ENCODE measurements at regions not wholly inside any gene's neighbourhood (a gene's known extent, or its start where the extent isn't known, plus 50 kb on each side); places are given as distances from the start of the nearest gene placed in this dataset.
"Not testable (repeated sequence)": the region's sequence is repeated elsewhere in the genome, so short reads cannot be mapped to it uniquely, and the experiment has no call there.

DNA sequence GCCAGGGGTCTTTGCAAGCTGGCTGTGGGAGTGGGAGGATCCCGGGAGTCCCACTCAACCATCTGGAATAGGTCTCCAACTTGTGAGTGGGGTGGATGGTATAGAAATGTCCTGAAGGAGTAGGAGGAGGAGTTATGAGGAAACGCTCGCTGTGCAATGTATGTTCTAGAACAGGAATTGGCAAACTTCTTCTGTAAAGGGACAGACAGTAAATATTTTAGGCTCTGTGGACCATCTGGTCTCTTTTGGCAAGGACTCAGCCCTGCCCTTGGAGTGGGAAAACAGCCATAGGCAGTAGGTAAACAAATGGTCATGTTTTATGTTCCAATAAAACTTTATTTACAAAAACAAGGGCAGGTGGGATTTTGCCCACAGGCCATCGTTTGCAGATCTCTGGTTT lies 149.2 kb downstream of the NPIPB5 start:
- DNase-seq: peak in 1 of 2 donors; percentile 17

- no peak for DNase-seq
Observed at GRCh38 chr16:22660441-22661160, 149.9 kb downstream of the NPIPB5 start.

GRCh38 chr16:22661161-22661647 lies 150.5 kb downstream of the NPIPB5 start:
- no peak for DNase-seq

DNA sequence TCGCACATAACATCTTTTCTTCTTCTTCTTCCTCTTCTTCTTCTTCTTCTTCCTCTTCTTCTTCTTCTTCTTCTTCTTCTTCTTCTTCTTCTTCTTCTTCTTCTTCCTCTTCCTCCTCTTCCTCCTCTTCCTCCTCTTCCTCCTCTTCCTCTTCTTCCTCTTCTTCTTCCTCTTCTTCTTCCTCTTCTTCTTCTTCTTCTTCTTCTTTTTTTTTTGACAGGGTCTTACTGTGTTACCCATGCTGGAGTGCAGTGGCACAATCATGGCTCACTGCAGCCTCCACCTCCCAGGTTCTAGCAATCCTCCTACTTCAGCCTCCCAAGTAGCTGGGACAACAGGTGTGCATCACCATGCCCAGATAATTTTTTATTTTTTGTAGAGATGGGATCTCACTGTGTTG lies 151.0 kb upstream of the HS3ST2 start:
- DNase-seq: not testable (repeated sequence)

GRCh38 chr16:22663389-22664064 lies 150.4 kb upstream of the HS3ST2 start:
- DNase-seq: no peak

DNA sequence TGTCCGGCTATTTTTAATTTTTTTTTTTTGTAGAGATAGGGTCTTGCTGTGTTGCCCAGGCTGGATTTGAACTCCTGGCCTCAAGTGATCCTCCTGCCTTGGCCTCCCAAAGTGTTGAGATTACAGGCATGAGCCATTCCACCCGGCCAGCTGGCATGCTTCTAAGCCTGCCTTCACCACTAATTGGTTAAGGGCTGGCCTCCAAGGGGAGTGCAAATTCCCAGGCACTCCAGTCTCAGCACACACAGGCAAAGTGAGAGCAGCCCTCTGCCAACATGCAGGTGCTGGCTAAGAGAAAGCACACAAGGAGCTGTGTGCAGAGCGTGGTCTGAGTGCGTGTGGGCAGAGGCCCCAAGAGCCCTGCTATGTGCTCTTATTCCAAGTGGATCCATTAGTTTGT lies 149.8 kb upstream of the HS3ST2 start:
- DNase-seq: no peak

DNA sequence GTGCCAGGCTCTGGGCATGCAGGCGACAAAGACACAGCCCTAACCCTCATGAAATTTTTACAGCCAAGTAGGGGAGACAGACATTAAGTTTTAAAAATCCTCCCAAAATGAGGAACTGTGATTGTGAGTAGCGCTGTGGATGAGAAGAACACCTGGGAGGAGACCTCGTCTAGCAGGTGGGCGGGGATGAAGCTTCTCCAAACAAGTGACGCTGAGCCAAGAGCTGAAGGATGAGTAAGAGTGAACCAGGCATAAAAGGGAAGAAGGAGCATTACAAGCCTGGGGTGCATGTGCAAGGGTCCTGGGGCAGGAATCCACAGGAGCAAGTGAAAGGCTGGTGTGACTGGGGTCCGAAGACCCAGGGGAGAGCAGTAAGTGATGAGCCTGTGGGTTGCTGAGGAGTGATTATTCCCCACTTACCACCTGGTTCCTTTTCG lies 149.4 kb upstream of the HS3ST2 start:
- DNase-seq: no peak

DNA sequence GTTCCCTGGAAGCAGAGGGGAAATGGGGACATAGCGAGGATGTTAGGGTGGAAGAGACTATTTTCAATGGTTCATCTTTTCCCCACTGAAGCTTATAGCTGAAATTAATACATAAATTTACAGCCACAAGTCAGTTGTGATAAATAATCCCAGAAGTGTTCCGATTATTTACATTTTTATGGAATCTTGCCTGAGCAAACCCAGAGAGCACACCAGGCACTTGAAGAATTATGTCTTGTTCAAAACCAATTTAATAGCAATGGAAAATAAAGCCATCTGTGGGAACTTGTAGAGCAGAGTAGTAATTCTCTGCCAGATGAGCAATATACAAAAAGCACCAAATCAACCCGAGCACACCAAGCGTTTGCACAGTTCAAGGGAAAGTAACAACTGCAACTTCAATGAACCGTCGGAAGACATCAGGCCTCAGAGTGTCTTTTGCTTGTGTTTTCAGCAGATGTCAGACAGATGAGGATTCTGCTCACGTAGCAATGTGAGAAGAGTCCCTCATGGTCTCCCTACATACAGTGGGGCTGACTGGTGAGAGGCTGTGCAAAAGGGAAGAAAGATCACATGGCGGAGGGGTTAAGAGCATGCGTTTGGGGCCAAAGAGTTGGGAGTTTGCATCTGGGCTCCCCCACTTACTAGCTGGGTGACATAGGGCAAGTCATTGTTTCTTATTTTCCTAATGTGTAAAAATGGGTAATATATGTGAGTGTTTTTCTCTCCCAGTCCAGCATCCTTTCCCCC lies 148.7 kb upstream of the HS3ST2 start:
- no peak for DNase-seq

DNA sequence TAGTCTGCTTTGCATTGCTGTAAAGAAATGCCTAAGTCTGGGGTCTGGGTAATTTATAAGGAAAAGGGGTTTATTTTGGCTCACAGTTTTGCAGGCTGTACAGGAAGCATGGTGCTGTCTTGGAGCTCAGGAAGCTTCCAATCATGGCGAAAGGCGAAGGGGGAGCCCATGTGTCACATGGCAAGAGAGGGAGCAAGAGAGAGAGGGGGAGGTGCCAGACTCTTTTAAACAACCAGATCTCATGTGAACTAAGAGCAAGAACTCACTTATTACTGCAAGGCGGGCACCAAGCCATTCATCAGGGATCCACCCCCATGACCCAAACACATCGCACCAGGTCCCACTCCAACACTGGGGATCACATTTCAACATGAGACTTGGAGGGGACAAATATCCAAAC lies 148.2 kb upstream of the HS3ST2 start:
- DNase-seq: no peak

DNA sequence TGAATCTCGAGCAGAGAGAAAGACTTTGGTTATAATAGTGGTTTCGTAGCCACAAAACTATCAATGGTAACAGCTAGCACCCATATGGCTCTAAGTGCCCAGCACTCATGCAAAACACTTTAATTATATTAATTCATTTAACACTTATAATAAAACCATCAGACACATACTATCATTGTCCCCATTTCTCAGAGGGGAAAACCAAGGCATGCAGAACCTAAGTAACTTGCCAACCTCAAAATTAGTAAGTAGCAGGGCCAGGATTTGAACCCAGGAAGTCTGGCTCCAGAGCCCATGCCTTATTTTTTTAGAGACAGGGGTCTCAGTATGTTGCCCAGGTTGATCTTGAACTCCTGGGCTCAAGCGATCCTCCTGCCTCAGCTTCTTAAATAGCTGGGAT lies 145.6 kb upstream of the HS3ST2 start:
- no peak for DNase-seq

DNA sequence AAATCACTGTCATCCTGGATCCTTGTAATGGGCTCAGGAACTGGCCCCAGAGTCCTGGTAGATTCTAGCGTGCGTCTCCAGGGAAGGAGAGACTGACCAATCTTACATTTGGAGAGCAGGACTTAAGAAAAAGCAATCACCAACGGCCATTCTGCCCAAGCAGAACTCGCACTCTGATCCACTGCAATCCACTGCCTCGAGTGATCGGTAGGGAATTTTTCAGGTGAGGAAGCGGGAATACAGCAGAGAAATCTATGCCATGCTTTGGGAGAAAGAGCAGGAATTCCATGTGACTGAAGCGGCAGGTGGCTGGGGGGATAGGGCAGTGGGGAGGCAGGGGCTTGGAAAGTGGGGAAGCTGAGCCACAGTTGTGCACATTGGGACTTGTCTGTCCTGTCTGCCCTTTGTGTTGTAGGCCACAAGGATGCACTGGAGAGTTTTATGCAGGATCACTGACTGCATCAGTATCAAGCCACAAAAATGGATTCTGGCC lies 143.9 kb upstream of the HS3ST2 start:
- DNase-seq: no peak

DNA sequence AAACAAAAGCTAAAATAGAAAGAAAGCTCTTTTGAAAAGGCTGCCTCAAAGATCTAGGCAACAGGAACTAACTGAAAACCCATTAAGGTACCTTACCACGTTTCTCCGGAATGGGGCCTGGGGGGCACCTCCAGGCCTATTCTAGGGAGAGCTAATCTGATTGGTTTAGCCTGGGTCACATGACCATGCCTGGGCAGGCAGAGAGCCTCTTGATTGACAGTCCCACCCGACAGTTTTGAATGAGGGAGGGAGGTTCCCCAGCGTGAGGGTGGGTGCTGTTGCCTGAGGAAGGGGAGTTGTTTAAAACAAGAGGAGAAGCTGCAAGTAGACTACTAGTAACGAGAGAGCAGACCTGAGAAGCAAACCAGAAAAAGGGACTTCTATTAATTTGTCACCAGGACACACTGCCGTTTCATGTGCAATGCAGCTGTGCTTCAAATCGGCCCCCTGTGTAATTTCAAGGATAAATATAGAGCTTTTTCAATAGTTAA lies 143.4 kb upstream of the HS3ST2 start:
- peak in 1 of 2 donors; percentile 15 for DNase-seq

- DNase-seq: no peak
Observed at GRCh38 chr16:22671301-22672076, 142.5 kb upstream of the HS3ST2 start.

DNA sequence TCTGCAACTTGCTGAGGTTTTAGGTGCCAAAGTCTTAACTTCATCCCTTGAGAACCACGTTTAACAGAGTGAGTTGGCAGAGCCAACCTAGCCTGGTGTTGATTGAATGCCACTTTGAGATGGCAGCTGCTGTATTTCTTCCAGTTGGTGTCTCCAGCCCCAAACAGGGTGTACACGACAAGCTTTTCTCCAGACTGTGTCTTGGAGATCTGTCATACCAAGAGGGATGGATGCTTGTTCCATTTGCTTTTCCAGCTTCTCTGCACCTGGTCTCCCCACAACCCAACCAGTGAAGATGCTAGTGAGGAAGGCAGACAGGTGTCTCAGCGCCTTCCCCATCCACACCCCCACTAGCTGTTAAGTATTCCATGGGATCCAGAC lies 141.1 kb upstream of the HS3ST2 start:
- no peak for DNase-seq

DNA sequence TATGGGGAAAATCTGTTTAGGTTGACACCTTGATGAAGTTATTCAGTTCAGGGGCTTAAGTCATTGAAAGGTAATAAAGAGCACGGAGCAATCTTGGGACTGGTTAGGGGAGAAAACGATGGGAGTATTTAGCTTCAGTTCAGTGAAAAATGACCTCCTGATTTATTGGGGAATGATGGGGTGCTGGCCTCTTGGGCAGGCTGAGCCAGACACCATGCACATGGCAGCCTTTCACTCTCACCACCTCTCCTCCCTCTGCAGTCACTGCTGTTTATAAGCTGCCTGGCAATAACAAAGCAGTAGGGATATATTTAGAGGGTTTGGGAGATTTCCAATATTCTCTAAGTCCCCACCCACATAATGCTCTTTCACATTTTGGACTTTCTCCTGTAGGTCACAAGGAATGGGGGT lies 140.5 kb upstream of the HS3ST2 start:
- DNase-seq: no peak

- DNase-seq: no peak
Observed at GRCh38 chr16:22674832-22675191, 139.2 kb upstream of the HS3ST2 start.

- no peak for DNase-seq
Observed at GRCh38 chr16:22675745-22676540, 138.0 kb upstream of the HS3ST2 start.

GRCh38 chr16:22677024-22677830 lies 136.7 kb upstream of the HS3ST2 start:
- DNase-seq: no peak

GRCh38 chr16:22678311-22678710 lies 135.7 kb upstream of the HS3ST2 start:
- no peak for DNase-seq

DNA sequence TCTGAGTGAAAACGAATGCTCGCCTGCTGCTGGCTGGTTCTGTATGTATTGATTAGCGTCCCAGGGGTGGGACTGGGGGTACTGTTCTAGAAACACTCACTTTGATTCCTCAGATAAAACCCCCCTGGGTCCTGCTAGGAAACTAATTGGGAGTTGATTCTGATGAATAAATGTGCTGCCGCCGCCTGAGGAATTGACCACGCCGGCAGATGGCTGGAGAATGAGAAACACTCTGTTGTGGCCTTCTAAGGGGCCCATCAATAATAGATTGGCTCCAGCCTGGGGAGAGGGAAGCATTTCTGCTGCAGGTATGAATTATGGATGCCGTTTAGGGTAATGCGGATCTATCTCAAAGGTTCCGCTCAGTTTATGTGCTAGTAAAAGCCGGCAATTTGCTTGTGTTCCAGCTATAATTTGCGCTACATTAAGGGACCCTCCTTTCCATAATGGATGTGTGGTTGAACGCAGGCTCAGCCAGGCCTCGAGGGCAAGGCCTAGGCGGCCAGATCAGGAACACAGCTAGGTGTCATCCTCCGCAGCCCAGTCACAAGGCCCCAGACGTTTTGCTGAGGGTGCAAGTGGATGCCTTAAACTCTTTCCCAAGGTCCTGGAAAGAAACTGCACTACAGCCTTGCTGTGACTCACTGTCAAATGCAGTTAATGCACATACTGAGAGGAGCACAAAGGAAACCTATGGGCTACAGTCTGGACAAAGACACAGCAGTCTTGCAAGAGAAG lies 132.2 kb upstream of the HS3ST2 start:
- DNase-seq: no peak
